ENCODE measurements at regions not wholly inside any gene's neighbourhood (a gene's known extent, or its start where the extent isn't known, plus 50 kb on each side); places are given as distances from the start of the nearest gene placed in this dataset.

DNA sequence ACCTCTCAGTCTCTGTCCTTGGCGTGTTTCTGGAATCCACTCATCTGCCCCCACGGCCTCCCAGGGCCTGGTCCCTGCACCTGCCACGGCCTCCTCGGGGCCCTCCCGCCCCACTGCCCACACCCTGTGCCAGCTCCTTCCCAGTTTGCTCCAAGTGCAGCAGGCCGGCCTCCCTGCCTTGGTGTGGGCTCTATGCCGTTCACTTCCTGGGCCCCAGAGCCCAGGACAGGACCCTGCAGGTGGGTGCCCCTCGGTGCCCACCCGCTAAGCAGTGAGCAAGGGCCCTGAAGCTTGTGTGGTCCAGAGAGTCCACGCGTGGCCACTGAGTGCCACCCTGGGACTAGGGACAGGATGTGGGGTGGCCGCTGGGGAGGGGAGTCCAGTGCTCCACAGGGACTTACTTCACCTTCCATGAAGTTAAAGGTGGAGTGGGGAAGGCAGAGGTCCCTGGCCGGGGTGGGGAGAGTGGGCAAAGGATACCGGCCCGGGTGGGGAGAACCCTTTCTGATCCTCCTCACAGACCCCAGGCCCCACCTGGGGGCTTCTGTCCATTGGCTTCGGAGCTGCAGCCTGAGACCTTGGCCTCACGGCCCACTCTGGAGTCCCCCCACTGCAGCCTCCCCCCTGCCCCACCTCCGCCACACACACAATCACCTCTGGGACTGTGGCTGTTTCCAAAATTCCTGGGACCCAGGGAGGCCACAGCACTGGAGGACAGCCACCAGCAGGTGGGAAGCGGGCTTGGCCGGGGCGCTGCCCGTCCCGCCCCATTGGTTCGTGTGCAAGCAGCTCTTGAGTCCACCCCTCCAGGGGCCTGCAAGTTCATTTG is 60.0 kb upstream of the NKX1-1 start:
- Histone ChIP-seq H3K36me3 (ENCODE audit: insufficient read depth, low read length) (no peaks in the 10 kb centered on the region), H3K4me1 (ENCODE audit: insufficient read depth, low read length) (no peaks in the 10 kb centered on the region), H3K9me3 (ENCODE audit: low read length) (no peaks in the 10 kb centered on the region), H3K27ac (ENCODE audit: low read depth, low read length) (no peak overlapping the region), H3K27me3 (ENCODE audit: insufficient read depth, low read length, poor library complexity, severe bottlenecking) (no peaks in the 10 kb centered on the region), H3K4me3 (ENCODE audit: low read length) (no peak overlapping the region)
- Mint-ChIP-seq H3K36me3 (no peaks in the 10 kb centered on the region), H3K9me3 (peaks cover 0 to 7% (median 3%) of the 10 kb centered on the region in 5 donors), H3K27me3 (peaks cover 19 to 21% of the 10 kb centered on the region in 2 donors), H3K4me3 (no peak overlapping the region), H3K4me1 (no peaks in the 10 kb centered on the region), H3K27ac (no peak overlapping the region)
- ChIA-PET POLR2A (no interaction called here), CTCF (no interaction called here)
- no peak for DNase-seq

DNA sequence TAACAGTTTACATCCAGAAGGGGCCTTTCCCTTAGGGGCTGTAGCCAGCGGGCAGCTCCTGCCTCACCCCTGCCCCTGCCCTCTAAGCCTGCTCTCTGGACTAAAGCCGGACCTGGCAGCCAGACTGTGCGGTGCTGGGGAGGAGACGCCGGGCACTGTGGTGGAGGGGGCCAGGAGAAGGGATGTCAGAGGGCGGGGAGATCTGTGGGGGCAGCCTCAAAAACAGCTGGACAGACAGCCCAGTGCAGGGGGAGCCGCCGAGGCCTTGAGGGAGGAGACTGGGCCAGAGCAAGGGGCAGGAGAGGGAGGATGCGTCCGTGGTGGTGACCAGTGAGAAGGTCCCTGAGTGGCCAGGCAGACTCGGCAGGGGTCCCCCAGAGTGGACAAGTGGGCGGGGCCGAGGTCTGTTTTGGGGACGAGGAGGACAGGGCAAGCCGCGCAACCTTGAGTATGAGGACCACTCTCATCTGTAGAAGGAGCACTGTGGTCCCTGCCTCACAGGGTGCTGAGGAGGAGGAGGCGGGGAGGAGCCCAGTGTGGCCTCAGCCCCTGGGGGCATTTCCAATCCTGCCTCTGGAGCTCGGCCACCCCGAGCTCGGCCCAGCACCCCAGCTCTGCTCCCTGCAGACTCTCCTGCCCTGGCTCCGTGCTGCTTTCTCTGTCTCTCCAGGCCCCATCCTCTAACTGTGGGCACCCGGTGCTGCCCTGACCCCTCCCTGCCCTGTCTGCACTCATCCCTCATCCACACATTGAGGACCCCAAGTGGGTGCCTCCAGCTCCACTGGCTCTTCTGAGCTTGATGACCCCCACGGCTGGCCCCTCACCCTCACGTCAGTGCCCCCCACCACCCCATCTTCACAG is 59.2 kb upstream of the NKX1-1 start:
- Mint-ChIP-seq H3K27ac (no peak overlapping the region), H3K27me3 (peaks cover 17 to 24% of the 10 kb centered on the region in 2 donors), H3K36me3 (no peaks in the 10 kb centered on the region), H3K4me3 (no peak overlapping the region), H3K4me1 (no peaks in the 10 kb centered on the region), H3K9me3 (peaks cover 0 to 7% (median 3%) of the 10 kb centered on the region in 5 donors)
- no peaks in the 10 kb centered on the region for H3K36me3 ChIP-seq (ENCODE audit: insufficient read depth, low read length)
- ChIA-PET CTCF (no interaction called here), POLR2A (no interaction called here)
- no peaks in the 10 kb centered on the region for H3K4me1 ChIP-seq (ENCODE audit: insufficient read depth, low read length)
- H3K4me3 ChIP-seq (ENCODE audit: low read length): no peak overlapping the region
- no peaks in the 10 kb centered on the region for H3K9me3 ChIP-seq (ENCODE audit: low read length)
- no peak overlapping the region for H3K27ac ChIP-seq (ENCODE audit: low read depth, low read length)
- no peak for DNase-seq
- H3K27me3 ChIP-seq (ENCODE audit: insufficient read depth, low read length, poor library complexity, severe bottlenecking): no peaks in the 10 kb centered on the region

DNA sequence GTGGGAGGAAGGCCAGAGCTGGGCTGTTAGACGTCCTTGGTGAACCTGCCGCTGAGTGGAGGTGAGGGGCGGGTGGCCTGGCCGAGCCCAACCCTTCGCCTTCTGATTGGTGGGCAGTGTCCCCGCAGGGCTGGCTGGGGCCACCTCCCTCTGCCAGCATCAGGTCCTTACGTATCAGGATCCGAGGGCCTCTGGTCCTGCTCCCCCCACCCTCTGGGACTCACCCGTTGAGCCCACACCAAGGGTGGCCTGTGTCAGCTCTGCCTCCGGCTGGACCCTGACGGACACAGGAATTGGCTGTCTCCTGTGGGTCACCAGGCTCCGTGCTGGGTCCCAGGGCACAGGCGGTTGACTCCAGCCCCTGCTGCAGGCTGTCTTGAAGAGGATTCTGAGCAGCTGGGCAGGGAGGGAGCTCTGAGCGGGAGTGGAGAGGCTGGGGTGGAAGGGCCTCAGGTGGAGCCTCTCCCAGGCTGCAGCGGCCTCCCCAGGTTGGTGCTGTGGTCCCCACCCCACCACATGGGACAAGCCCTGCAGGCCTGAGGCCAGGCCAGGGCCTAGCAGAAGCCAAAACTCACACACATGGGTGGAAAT is 58.4 kb upstream of the NKX1-1 start:
- POLR2A ChIA-PET: no interaction called here
- DNase-seq: no peak
- Mint-ChIP-seq H3K27ac (no peak overlapping the region), H3K4me1 (no peaks in the 10 kb centered on the region), H3K9me3 (peaks cover 0 to 7% (median 3%) of the 10 kb centered on the region in 5 donors), H3K36me3 (no peaks in the 10 kb centered on the region), H3K27me3 (peaks cover 20 to 28% of the 10 kb centered on the region in 2 donors), H3K4me3 (no peak overlapping the region)
- Histone ChIP-seq H3K4me1 (ENCODE audit: insufficient read depth, low read length) (no peaks in the 10 kb centered on the region), H3K27me3 (ENCODE audit: insufficient read depth, low read length, poor library complexity, severe bottlenecking) (peaks cover 2% of the 10 kb centered on the region), H3K4me3 (ENCODE audit: low read length) (no peak overlapping the region), H3K36me3 (ENCODE audit: insufficient read depth, low read length) (no peaks in the 10 kb centered on the region), H3K9me3 (ENCODE audit: low read length) (no peaks in the 10 kb centered on the region), H3K27ac (ENCODE audit: low read depth, low read length) (no peak overlapping the region)
- CTCF ChIA-PET: no interaction called here

DNA sequence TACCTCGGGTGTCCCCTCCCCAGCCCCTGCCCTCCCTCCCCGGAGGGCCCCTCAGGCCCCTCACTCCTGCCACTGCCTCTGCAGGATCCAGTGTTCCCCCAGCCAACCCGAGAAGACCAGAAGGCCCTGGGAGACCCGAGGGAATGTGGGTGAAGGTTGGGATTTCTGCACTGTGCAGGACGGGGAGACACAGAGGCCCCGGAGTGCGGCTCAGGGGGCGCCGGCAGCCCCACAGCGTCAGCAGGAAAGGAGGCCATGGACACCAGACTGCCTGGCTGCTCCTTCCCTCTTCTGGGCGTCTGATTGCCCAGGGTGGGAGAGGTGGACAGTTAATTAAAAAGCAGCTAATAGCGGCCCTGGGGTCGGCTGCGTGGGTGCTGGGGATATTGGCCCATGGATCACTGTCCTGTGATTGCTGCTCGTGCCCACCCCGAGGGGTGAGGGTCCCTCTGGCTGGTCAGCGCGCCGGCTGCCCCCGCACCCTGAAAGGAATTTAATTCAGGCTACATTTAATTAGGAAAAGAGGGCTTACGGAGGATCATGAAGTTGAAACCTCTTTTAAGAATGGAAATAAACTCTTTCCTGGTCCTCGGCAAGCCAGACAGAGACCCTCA is 57.8 kb upstream of the NKX1-1 start:
- POLR2A ChIA-PET: no interaction called here

DNA sequence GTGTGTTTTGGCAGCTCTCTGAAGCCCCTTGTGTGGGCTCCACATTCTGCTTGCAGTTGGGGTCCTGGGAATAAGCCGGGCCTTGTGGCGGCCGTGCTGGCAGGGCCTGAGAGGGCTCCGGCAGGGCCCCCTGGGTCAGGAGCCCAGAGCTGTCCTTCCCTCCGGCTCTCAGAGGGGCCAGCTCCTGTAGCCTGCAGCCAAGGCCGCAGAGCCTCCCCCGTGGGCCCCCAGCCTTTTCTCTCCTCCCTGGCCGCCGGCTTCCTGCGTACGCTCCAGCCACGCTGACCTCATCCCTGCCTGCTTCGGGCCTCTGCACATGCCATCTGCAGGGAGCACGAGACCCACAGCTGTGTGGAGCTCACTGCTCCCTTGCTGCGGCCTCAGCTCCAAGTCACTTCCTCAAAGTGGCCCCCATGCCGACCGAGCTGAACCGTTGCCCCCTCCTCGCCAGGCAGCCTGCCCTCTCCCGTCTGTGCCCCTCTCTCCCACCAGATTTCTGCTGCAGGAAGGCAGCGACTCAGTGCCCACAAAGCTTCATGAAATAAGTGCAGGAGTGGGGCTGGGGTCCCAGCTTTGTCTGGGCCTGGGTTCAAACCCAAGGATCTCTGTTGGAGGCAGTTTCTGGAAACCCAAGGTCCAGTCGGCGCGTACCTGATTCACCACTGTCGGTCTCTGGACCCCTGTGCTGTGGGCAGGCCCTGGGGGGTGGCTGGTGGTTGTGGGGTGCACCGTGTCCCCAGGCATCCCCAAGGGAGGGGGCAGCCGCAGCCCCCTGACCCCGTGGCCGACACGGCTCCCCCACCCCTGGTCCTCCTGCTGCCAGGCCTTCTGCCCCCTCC is 57.1 kb upstream of the NKX1-1 start:
- H3K27me3 ChIP-seq (ENCODE audit: insufficient read depth, low read length, poor library complexity, severe bottlenecking): peaks cover 6% of the 10 kb centered on the region
- no peaks in the 10 kb centered on the region for H3K9me3 ChIP-seq (ENCODE audit: low read length)
- ChIA-PET POLR2A (no interaction called here), CTCF (no interaction called here)
- H3K27me3 Mint-ChIP-seq: peaks cover 20 to 32% of the 10 kb centered on the region in 2 donors
- no peak overlapping the region for H3K27ac Mint-ChIP-seq
- no peak overlapping the region for H3K4me3 ChIP-seq (ENCODE audit: low read length)
- no peaks in the 10 kb centered on the region for H3K4me1 ChIP-seq (ENCODE audit: insufficient read depth, low read length)
- DNase-seq: no peak
- no peaks in the 10 kb centered on the region for H3K36me3 ChIP-seq (ENCODE audit: insufficient read depth, low read length)
- no peak overlapping the region for H3K27ac ChIP-seq (ENCODE audit: low read depth, low read length)
- H3K36me3 Mint-ChIP-seq: no peaks in the 10 kb centered on the region
- H3K4me1 Mint-ChIP-seq: no peaks in the 10 kb centered on the region
- H3K4me3 Mint-ChIP-seq: no peak overlapping the region
- H3K9me3 Mint-ChIP-seq: peaks cover 0 to 7% (median 3%) of the 10 kb centered on the region in 5 donors

More for the DNA sequence above, 57.8 kb upstream of the NKX1-1 start:
- H3K4me3 Mint-ChIP-seq: no peak overlapping the region
- H3K4me1 Mint-ChIP-seq: no peaks in the 10 kb centered on the region
- Histone ChIP-seq H3K27me3 (ENCODE audit: insufficient read depth, low read length, poor library complexity, severe bottlenecking) (peaks cover 4% of the 10 kb centered on the region), H3K4me3 (ENCODE audit: low read length) (no peak overlapping the region), H3K4me1 (ENCODE audit: insufficient read depth, low read length) (no peaks in the 10 kb centered on the region), H3K9me3 (ENCODE audit: low read length) (no peaks in the 10 kb centered on the region), H3K36me3 (ENCODE audit: insufficient read depth, low read length) (no peaks in the 10 kb centered on the region), H3K27ac (ENCODE audit: low read depth, low read length) (no peak overlapping the region)
- H3K36me3 Mint-ChIP-seq: no peaks in the 10 kb centered on the region
- peaks cover 20 to 28% of the 10 kb centered on the region in 2 donors for H3K27me3 Mint-ChIP-seq
- no peak for DNase-seq
- peaks cover 0 to 7% (median 3%) of the 10 kb centered on the region in 5 donors for H3K9me3 Mint-ChIP-seq
- CTCF ChIA-PET: no interaction called here
- H3K27ac Mint-ChIP-seq: no peak overlapping the region

DNA sequence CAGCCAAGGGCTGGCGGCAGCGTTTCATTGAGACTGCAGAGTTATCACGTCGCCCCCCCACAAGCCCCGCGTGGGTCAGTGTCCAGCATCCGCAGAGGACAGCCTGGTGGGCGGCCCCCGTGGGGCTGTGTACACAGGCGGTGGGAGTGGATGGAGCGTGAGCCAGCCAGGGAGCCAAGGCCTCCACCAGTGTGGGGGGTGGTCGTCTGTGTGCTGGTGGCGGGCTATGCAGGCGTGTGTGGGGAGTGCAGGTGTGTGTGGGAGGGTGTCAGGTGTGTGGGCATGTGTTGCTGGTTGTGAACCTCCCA is 56.5 kb upstream of the NKX1-1 start:
- Mint-ChIP-seq H3K4me1 (no peaks in the 10 kb centered on the region), H3K27ac (no peak overlapping the region), H3K9me3 (peaks cover 0 to 3% (median 3%) of the 10 kb centered on the region in 5 donors), H3K36me3 (no peaks in the 10 kb centered on the region), H3K4me3 (no peak overlapping the region), H3K27me3 (peaks cover 19 to 35% of the 10 kb centered on the region in 2 donors)
- H3K27ac ChIP-seq (ENCODE audit: low read depth, low read length): no peak overlapping the region
- DNase-seq: no peak
- ChIA-PET POLR2A (no interaction called here), CTCF (no interaction called here)
- H3K27me3 ChIP-seq (ENCODE audit: insufficient read depth, low read length, poor library complexity, severe bottlenecking): peaks cover 9% of the 10 kb centered on the region
- no peaks in the 10 kb centered on the region for H3K36me3 ChIP-seq (ENCODE audit: insufficient read depth, low read length)
- no peak overlapping the region for H3K4me3 ChIP-seq (ENCODE audit: low read length)
- H3K4me1 ChIP-seq (ENCODE audit: insufficient read depth, low read length): no peaks in the 10 kb centered on the region
- no peaks in the 10 kb centered on the region for H3K9me3 ChIP-seq (ENCODE audit: low read length)

DNA sequence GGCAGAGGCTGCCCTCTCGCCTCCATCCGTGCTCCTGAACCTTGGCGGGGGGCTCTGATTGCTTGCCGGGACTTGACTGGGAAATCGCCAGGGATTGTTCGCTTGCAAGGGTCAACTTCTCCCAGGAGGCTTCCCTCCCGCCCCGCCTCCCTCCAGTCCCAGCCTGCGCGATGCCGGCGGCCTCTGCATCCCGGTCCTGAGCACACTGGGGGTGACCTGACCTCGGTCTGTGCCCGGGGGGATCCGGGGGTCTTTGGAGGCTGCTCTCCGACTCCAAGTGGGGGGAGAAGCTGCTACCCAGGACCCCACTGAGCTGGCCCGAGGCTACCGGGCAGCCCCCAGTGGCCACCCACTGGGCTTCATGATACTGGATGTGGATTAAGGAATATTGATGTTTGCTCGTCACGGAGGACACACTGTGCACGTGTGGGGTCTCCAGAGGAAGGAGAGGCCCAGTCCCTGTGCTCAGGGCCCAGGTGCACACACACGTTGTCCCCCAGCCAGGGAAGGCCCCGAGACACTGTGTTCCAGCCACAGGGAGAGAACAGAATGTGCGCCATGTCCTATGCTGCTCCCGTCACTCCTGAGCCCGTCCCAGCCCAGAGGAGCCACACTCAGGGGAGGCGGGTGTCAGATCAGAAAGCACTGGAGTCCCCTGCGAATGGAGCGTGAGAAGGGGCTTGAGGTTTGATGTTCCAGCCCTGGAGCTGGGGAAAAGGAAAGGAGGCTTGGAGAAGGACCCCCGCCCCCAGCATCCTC is 55.9 kb upstream of the NKX1-1 start:
- Mint-ChIP-seq H3K36me3 (no peaks in the 10 kb centered on the region), H3K27ac (no peak overlapping the region), H3K4me1 (no peaks in the 10 kb centered on the region), H3K9me3 (peaks cover 0 to 3% (median 0%) of the 10 kb centered on the region in 5 donors), H3K27me3 (peaks cover 19 to 40% of the 10 kb centered on the region in 2 donors), H3K4me3 (no peak overlapping the region)
- Histone ChIP-seq H3K36me3 (ENCODE audit: insufficient read depth, low read length) (no peaks in the 10 kb centered on the region), H3K4me1 (ENCODE audit: insufficient read depth, low read length) (no peaks in the 10 kb centered on the region), H3K27ac (ENCODE audit: low read depth, low read length) (no peak overlapping the region), H3K4me3 (ENCODE audit: low read length) (no peak overlapping the region), H3K9me3 (ENCODE audit: low read length) (no peaks in the 10 kb centered on the region), H3K27me3 (ENCODE audit: insufficient read depth, low read length, poor library complexity, severe bottlenecking) (peaks cover 9% of the 10 kb centered on the region)
- ChIA-PET POLR2A (no interaction called here), CTCF (no interaction called here)
- no peak for DNase-seq

All from CD8-positive, alpha-beta memory T cell (primary cell).